ENCODE measurements at regions not wholly inside any gene's neighbourhood (a gene's known extent, or its start where the extent isn't known, plus 50 kb on each side); places are given as distances from the start of the nearest gene placed in this dataset.

- TF ChIP-seq EZH2 (IDR thresholded peaks at IDR 0.05; ENCODE audit: insufficient read depth, low read length) (no peak), CTCF (IDR thresholded peaks at IDR 0.05; ENCODE audit: insufficient read depth, low read depth, low read length) (no peak)
These were observed 87.8 kb downstream of the LRATD1 start for GRCh38 chr2:14720319-14720718.
